HFFc6 (cell line): ENCODE measurements at regions not wholly inside any gene's neighbourhood (a gene's known extent, or its start where the extent isn't known, plus 50 kb on each side); places are given as distances from the start of the nearest gene placed in this dataset.

Experiments used
- DNase-seq: peaks from one replicate; pipeline ENCODE4 v3.0.0-alpha.2; 2018
- H3K27ac Mint-ChIP-seq: 2 replicates; pipeline ENCODE4 v1.8.0; 2020; ENCODE audit warnings: mild to moderate bottlenecking, mixed read lengths
- H3K27me3 Mint-ChIP-seq: 2 replicates; pipeline ENCODE4 v1.8.0; 2021; ENCODE audit warnings: mild to moderate bottlenecking, moderate library complexity, mixed read lengths; ENCODE audit not compliant: insufficient read depth
- H3K36me3 Mint-ChIP-seq: 2 replicates; pipeline ENCODE4 v1.8.0; 2021; ENCODE audit warnings: low read depth, mixed read lengths
- H3K4me1 Mint-ChIP-seq: 2 replicates; pipeline ENCODE4 v1.8.0; 2020; ENCODE audit warnings: low read depth, mixed read lengths
- H3K4me3 Mint-ChIP-seq: 2 replicates; pipeline ENCODE4 v1.8.0; 2020; ENCODE audit warnings: mild to moderate bottlenecking, moderate library complexity, mixed read lengths
- H3K9me3 Mint-ChIP-seq: 2 replicates; pipeline ENCODE4 v1.8.0; 2020; ENCODE audit warnings: mild to moderate bottlenecking, mixed read lengths
- CTCF ChIP-seq: fragments of 200-600 bp; sonication (generic); IDR thresholded peaks from 2 replicates; pipeline ENCODE4 v1.5.0; 2021; ENCODE audit warnings: antibody characterized with exemption, mild to moderate bottlenecking

GRCh38 chr18:39730606-39731005 is 2165.0 kb upstream of the CELF4 start:
- Mint-ChIP-seq H3K4me3 (no peak overlapping the region), H3K9me3 (no peaks in the 10 kb centered on the region), H3K4me1 (no peaks in the 10 kb centered on the region), H3K27ac (no peak overlapping the region), H3K27me3 (no peaks in the 10 kb centered on the region), H3K36me3 (no peaks in the 10 kb centered on the region)
- no peak for DNase-seq
- TF ChIP-seq CTCF: no peak

GRCh38 chr18:39724652-39725051 is 2159.1 kb upstream of the CELF4 start:
- 0 out of 2 replicates have a peak, but pooled peaks cover 10% of the 10 kb centered on the region for H3K4me1 Mint-ChIP-seq
- no peak for TF ChIP-seq CTCF
- no peak for DNase-seq
- no peaks in the 10 kb centered on the region for H3K36me3 Mint-ChIP-seq
- H3K4me3 Mint-ChIP-seq: no peak overlapping the region
- no peak overlapping the region for H3K27ac Mint-ChIP-seq
- no peaks in the 10 kb centered on the region for H3K9me3 Mint-ChIP-seq
- H3K27me3 Mint-ChIP-seq: no peaks in the 10 kb centered on the region; the same call in 1 of the 2 replicates

GRCh38 chr18:39721712-39722111 is 2156.1 kb upstream of the CELF4 start:
- Mint-ChIP-seq H3K27ac (no peak overlapping the region), H3K4me1 (0 out of 2 replicates have a peak, but pooled peaks cover 10% of the 10 kb centered on the region), H3K9me3 (no peaks in the 10 kb centered on the region), H3K27me3 (no peaks in the 10 kb centered on the region; the same call in 1 of the 2 replicates), H3K36me3 (no peaks in the 10 kb centered on the region), H3K4me3 (no peak overlapping the region)
- DNase-seq: no peak
- no peak for TF ChIP-seq CTCF

- no peak for TF ChIP-seq CTCF
- Mint-ChIP-seq H3K27ac (no peak overlapping the region), H3K27me3 (no peaks in the 10 kb centered on the region; the same call in 1 of the 2 replicates), H3K9me3 (no peaks in the 10 kb centered on the region), H3K4me1 (no peaks in the 10 kb centered on the region), H3K4me3 (no peak overlapping the region), H3K36me3 (no peaks in the 10 kb centered on the region)
- DNase-seq: no peak
Measured at GRCh38 chr18:39713961-39714360, 2148.4 kb upstream of the CELF4 start.

GRCh38 chr18:39711701-39712100 is 2146.1 kb upstream of the CELF4 start:
- no peaks in the 10 kb centered on the region for H3K36me3 Mint-ChIP-seq
- no peak for TF ChIP-seq CTCF

GRCh38 chr18:39705362-39705761 is 2139.8 kb upstream of the CELF4 start:
- Mint-ChIP-seq H3K4me3 (no peak overlapping the region), H3K27me3 (no peaks in the 10 kb centered on the region; the same call in 1 of the 2 replicates), H3K27ac (no peak overlapping the region), H3K9me3 (no peaks in the 10 kb centered on the region), H3K36me3 (no peaks in the 10 kb centered on the region), H3K4me1 (peaks cover 17% of the 10 kb centered on the region)
- DNase-seq: no peak
- TF ChIP-seq CTCF: no peak

More at GRCh38 chr18:39711701-39712100, 2146.1 kb upstream of the CELF4 start:
- Mint-ChIP-seq H3K4me1 (no peaks in the 10 kb centered on the region), H3K27me3 (no peaks in the 10 kb centered on the region; the same call in none of the 2 replicates), H3K27ac (no peak overlapping the region), H3K4me3 (no peak overlapping the region), H3K9me3 (no peaks in the 10 kb centered on the region)
- no peak for DNase-seq
